ENCODE measurements at regions not wholly inside any gene's neighbourhood (a gene's known extent, or its start where the extent isn't known, plus 50 kb on each side); places are given as distances from the start of the nearest gene placed in this dataset.

- Mint-ChIP-seq H3K4me1 (peaks cover 0 to 13% (median 1%) of the 10 kb centered on the region in 4 donors), H3K9me3 (peaks cover 0 to 2% (median 0%) of the 10 kb centered on the region in 7 donors), H3K4me3 (no peak overlapping the region), H3K27me3 (no peaks in the 10 kb centered on the region), H3K27ac (no peak overlapping the region), H3K36me3 (no peaks in the 10 kb centered on the region)
- no peaks in the 10 kb centered on the region for H3K36me3 ChIP-seq (ENCODE audit: control insufficient read depth, insufficient read depth, low read length)
- no peak overlapping the region for H3K4me3 ChIP-seq (ENCODE audit: low read depth, low read length)
- DNase-seq, result peak in 1 of 3 donors; percentile 62
- H3K27me3 ChIP-seq (ENCODE audit: control insufficient read depth, insufficient read depth, low read length), result no peaks in the 10 kb centered on the region
- H3K4me1 ChIP-seq (ENCODE audit: control insufficient read depth, insufficient read depth, low read length, poor library complexity, severe bottlenecking), result peaks cover 10% of the 10 kb centered on the region
- no peaks in the 10 kb centered on the region for H3K9me3 ChIP-seq (ENCODE audit: control insufficient read depth in 2 of 2, low read length in 2 of 2)
- H3K27ac ChIP-seq (ENCODE audit: insufficient read depth, low read length, poor library complexity, severe bottlenecking), result no peak overlapping the region
- peak; percentile 49 to 55 for ATAC-seq (ENCODE audit: low read depth in 2 of 2)
Measured at GRCh38 chr16:85316321-85316919, 204.1 kb upstream of the CIBAR2 start.

GRCh38 chr16:85316944-85317343 lies 204.7 kb upstream of the CIBAR2 start:
- DNase-seq, result no peak
- Mint-ChIP-seq H3K9me3 (peaks cover 0 to 2% (median 0%) of the 10 kb centered on the region in 7 donors), H3K27me3 (no peaks in the 10 kb centered on the region), H3K4me1 (peaks cover 0 to 8% (median 0%) of the 10 kb centered on the region in 4 donors), H3K27ac (peak overlapping the region in 1 of 3 donors; percentile 29), H3K4me3 (no peak overlapping the region), H3K36me3 (no peaks in the 10 kb centered on the region)
- Histone ChIP-seq H3K4me3 (ENCODE audit: low read depth, low read length) (no peak overlapping the region), H3K36me3 (ENCODE audit: control insufficient read depth, insufficient read depth, low read length) (no peaks in the 10 kb centered on the region), H3K27ac (ENCODE audit: insufficient read depth, low read length, poor library complexity, severe bottlenecking) (no peak overlapping the region), H3K4me1 (ENCODE audit: control insufficient read depth, insufficient read depth, low read length, poor library complexity, severe bottlenecking) (peaks cover 4% of the 10 kb centered on the region), H3K9me3 (ENCODE audit: control insufficient read depth in 2 of 2, low read length in 2 of 2) (no peaks in the 10 kb centered on the region), H3K27me3 (ENCODE audit: control insufficient read depth, insufficient read depth, low read length) (no peaks in the 10 kb centered on the region)
- ATAC-seq (ENCODE audit: low read depth in 2 of 2), result no peak

GRCh38 chr16:85317704-85318103 lies 205.4 kb upstream of the CIBAR2 start:
- no peak overlapping the region for H3K4me3 ChIP-seq (ENCODE audit: low read depth, low read length)
- DNase-seq (no peak), ATAC-seq (ENCODE audit: low read depth in 2 of 2) (no peak)
- Mint-ChIP-seq H3K4me3 (no peak overlapping the region), H3K9me3 (peaks cover 0 to 2% (median 0%) of the 10 kb centered on the region in 7 donors), H3K36me3 (no peaks in the 10 kb centered on the region), H3K4me1 (peaks cover 0 to 3% (median 0%) of the 10 kb centered on the region in 4 donors), H3K27ac (no peak overlapping the region), H3K27me3 (no peaks in the 10 kb centered on the region)
- no peaks in the 10 kb centered on the region for H3K27me3 ChIP-seq (ENCODE audit: control insufficient read depth, insufficient read depth, low read length)
- no peaks in the 10 kb centered on the region for H3K36me3 ChIP-seq (ENCODE audit: control insufficient read depth, insufficient read depth, low read length)
- no peaks in the 10 kb centered on the region for H3K9me3 ChIP-seq (ENCODE audit: control insufficient read depth in 2 of 2, low read length in 2 of 2)
- H3K4me1 ChIP-seq (ENCODE audit: control insufficient read depth, insufficient read depth, low read length, poor library complexity, severe bottlenecking), result no peaks in the 10 kb centered on the region
- no peak overlapping the region for H3K27ac ChIP-seq (ENCODE audit: insufficient read depth, low read length, poor library complexity, severe bottlenecking)

- Histone ChIP-seq H3K9me3 (ENCODE audit: control insufficient read depth in 2 of 2, low read length in 2 of 2) (no peaks in the 10 kb centered on the region), H3K36me3 (ENCODE audit: control insufficient read depth, insufficient read depth, low read length) (no peaks in the 10 kb centered on the region), H3K27me3 (ENCODE audit: control insufficient read depth, insufficient read depth, low read length) (no peaks in the 10 kb centered on the region), H3K4me3 (ENCODE audit: low read depth, low read length) (no peak overlapping the region), H3K27ac (ENCODE audit: insufficient read depth, low read length, poor library complexity, severe bottlenecking) (no peak overlapping the region), H3K4me1 (ENCODE audit: control insufficient read depth, insufficient read depth, low read length, poor library complexity, severe bottlenecking) (no peaks in the 10 kb centered on the region)
- Mint-ChIP-seq H3K27me3 (peaks cover 5% of the 10 kb centered on the region), H3K4me3 (no peak overlapping the region), H3K9me3 (peaks cover 0 to 2% (median 0%) of the 10 kb centered on the region in 7 donors), H3K36me3 (no peaks in the 10 kb centered on the region), H3K4me1 (no peaks in the 10 kb centered on the region), H3K27ac (peak overlapping the region in 1 of 3 donors; percentile 5)
- DNase-seq (no peak), ATAC-seq (ENCODE audit: low read depth in 2 of 2) (no peak)
Measured at GRCh38 chr16:85319208-85319983, 207.1 kb upstream of the CIBAR2 start.

GRCh38 chr16:85319984-85320440 lies 207.7 kb upstream of the CIBAR2 start:
- H3K4me1 ChIP-seq (ENCODE audit: control insufficient read depth, insufficient read depth, low read length, poor library complexity, severe bottlenecking), result no peaks in the 10 kb centered on the region
- no peaks in the 10 kb centered on the region for H3K36me3 ChIP-seq (ENCODE audit: control insufficient read depth, insufficient read depth, low read length)
- Mint-ChIP-seq H3K27ac (peak overlapping the region in 1 of 3 donors; percentile 5), H3K4me1 (no peaks in the 10 kb centered on the region), H3K4me3 (no peak overlapping the region), H3K9me3 (peaks cover 0 to 2% (median 0%) of the 10 kb centered on the region in 7 donors), H3K27me3 (peaks cover 5% of the 10 kb centered on the region), H3K36me3 (no peaks in the 10 kb centered on the region)
- DNase-seq (no peak), ATAC-seq (ENCODE audit: low read depth in 2 of 2) (no peak)
- H3K4me3 ChIP-seq (ENCODE audit: low read depth, low read length), result no peak overlapping the region
- H3K27me3 ChIP-seq (ENCODE audit: control insufficient read depth, insufficient read depth, low read length), result no peaks in the 10 kb centered on the region
- no peak overlapping the region for H3K27ac ChIP-seq (ENCODE audit: insufficient read depth, low read length, poor library complexity, severe bottlenecking)
- no peaks in the 10 kb centered on the region for H3K9me3 ChIP-seq (ENCODE audit: control insufficient read depth in 2 of 2, low read length in 2 of 2)

- peaks cover 5% of the 10 kb centered on the region for H3K27me3 Mint-ChIP-seq
- no peaks in the 10 kb centered on the region for H3K36me3 ChIP-seq (ENCODE audit: control insufficient read depth, insufficient read depth, low read length)
- H3K27ac ChIP-seq (ENCODE audit: insufficient read depth, low read length, poor library complexity, severe bottlenecking), result no peak overlapping the region
- DNase-seq (no peak), ATAC-seq (ENCODE audit: low read depth in 2 of 2) (no peak)
- H3K9me3 Mint-ChIP-seq, result peaks cover 0 to 2% (median 0%) of the 10 kb centered on the region in 7 donors
- H3K27ac Mint-ChIP-seq, result peak overlapping the region in 2 of 3 donors; percentile 57 to 72
- H3K9me3 ChIP-seq (ENCODE audit: control insufficient read depth in 2 of 2, low read length in 2 of 2), result no peaks in the 10 kb centered on the region
- no peak overlapping the region for H3K4me3 ChIP-seq (ENCODE audit: low read depth, low read length)
- no peaks in the 10 kb centered on the region for H3K4me1 Mint-ChIP-seq
- H3K4me3 Mint-ChIP-seq, result no peak overlapping the region
- H3K4me1 ChIP-seq (ENCODE audit: control insufficient read depth, insufficient read depth, low read length, poor library complexity, severe bottlenecking), result no peaks in the 10 kb centered on the region
- no peaks in the 10 kb centered on the region for H3K27me3 ChIP-seq (ENCODE audit: control insufficient read depth, insufficient read depth, low read length)
- H3K36me3 Mint-ChIP-seq, result no peaks in the 10 kb centered on the region
Measured at GRCh38 chr16:85320677-85321385, 208.6 kb upstream of the CIBAR2 start.

GRCh38 chr16:85321509-85322271 lies 209.4 kb upstream of the CIBAR2 start:
- Histone ChIP-seq H3K36me3 (ENCODE audit: control insufficient read depth, insufficient read depth, low read length) (no peaks in the 10 kb centered on the region), H3K4me1 (ENCODE audit: control insufficient read depth, insufficient read depth, low read length, poor library complexity, severe bottlenecking) (no peaks in the 10 kb centered on the region), H3K9me3 (ENCODE audit: control insufficient read depth in 2 of 2, low read length in 2 of 2) (no peaks in the 10 kb centered on the region), H3K27ac (ENCODE audit: insufficient read depth, low read length, poor library complexity, severe bottlenecking) (no peak overlapping the region), H3K27me3 (ENCODE audit: control insufficient read depth, insufficient read depth, low read length) (no peaks in the 10 kb centered on the region), H3K4me3 (ENCODE audit: low read depth, low read length) (no peak overlapping the region)
- ATAC-seq (ENCODE audit: low read depth in 2 of 2) (no peak), DNase-seq (no peak)
- H3K4me3 Mint-ChIP-seq, result no peak overlapping the region
- H3K9me3 Mint-ChIP-seq, result peaks cover 0 to 2% (median 0%) of the 10 kb centered on the region in 7 donors
- H3K27ac Mint-ChIP-seq, result peak overlapping the region in 1 of 3 donors; percentile 57
- H3K36me3 Mint-ChIP-seq, result no peaks in the 10 kb centered on the region
- peaks cover 5% of the 10 kb centered on the region for H3K27me3 Mint-ChIP-seq
- no peaks in the 10 kb centered on the region for H3K4me1 Mint-ChIP-seq

All from CD4-positive, CD25-positive, alpha-beta regulatory T cell (primary cell).